ENCODE measurements at regions not wholly inside any gene's neighbourhood (a gene's known extent, or its start where the extent isn't known, plus 50 kb on each side); places are given as distances from the start of the nearest gene placed in this dataset.

- H3K27ac ChIP-seq: no peak overlapping the region
- H3K27me3 ChIP-seq: no peaks in the 10 kb centered on the region
- no peak overlapping the region for H3K4me3 ChIP-seq
- H3K36me3 ChIP-seq: no peaks in the 10 kb centered on the region
- no peak for DNase-seq
- H3K4me1 ChIP-seq: no peaks in the 10 kb centered on the region
- no peak for TF ChIP-seq CTCF (IDR thresholded peaks at IDR 0.05)
- no peak for TF ChIP-seq POLR2A (IDR thresholded peaks at IDR 0.05)
- H3K9me3 ChIP-seq: no peaks in the 10 kb centered on the region
Observed at GRCh38 chr1:204803607-204804006, 67.1 kb upstream of the NFASC start.

GRCh38 chr1:204806943-204807687 lies 63.5 kb upstream of the NFASC start:
- TF ChIP-seq CTCF (IDR thresholded peaks at IDR 0.05) (peak; percentile 85 to 99 (median 92)), POLR2A (IDR thresholded peaks at IDR 0.05) (no peak)
- H3K27ac ChIP-seq: peak overlapping the region in 1 of 4 donors; percentile 52
- peak; percentile 86 to 92 (median 87) for DNase-seq
- no peaks in the 10 kb centered on the region for H3K36me3 ChIP-seq
- peak overlapping the region; percentile 38 to 55 (median 47) for H3K4me3 ChIP-seq
- no peaks in the 10 kb centered on the region for H3K4me1 ChIP-seq
- H3K27me3 ChIP-seq: no peaks in the 10 kb centered on the region
- no peaks in the 10 kb centered on the region for H3K9me3 ChIP-seq

- H3K9me3 ChIP-seq: no peaks in the 10 kb centered on the region
- H3K4me3 ChIP-seq: no peak overlapping the region
- no peak for DNase-seq
- TF ChIP-seq CTCF (IDR thresholded peaks at IDR 0.05) (no peak), POLR2A (IDR thresholded peaks at IDR 0.05) (no peak)
- no peak overlapping the region for H3K27ac ChIP-seq
- no peaks in the 10 kb centered on the region for H3K36me3 ChIP-seq
- H3K27me3 ChIP-seq: no peaks in the 10 kb centered on the region
- no peaks in the 10 kb centered on the region for H3K4me1 ChIP-seq
Observed at GRCh38 chr1:204809488-204809887, 61.2 kb upstream of the NFASC start.

- no peaks in the 10 kb centered on the region for H3K4me1 ChIP-seq
- DNase-seq: no peak
- no peaks in the 10 kb centered on the region for H3K27me3 ChIP-seq
- H3K27ac ChIP-seq: no peak overlapping the region
- H3K9me3 ChIP-seq: no peaks in the 10 kb centered on the region
- H3K4me3 ChIP-seq: no peak overlapping the region
- no peak for TF ChIP-seq CTCF (IDR thresholded peaks at IDR 0.05)
- no peak for TF ChIP-seq POLR2A (IDR thresholded peaks at IDR 0.05)
- H3K36me3 ChIP-seq: no peaks in the 10 kb centered on the region
Observed at GRCh38 chr1:204812842-204813241, 57.8 kb upstream of the NFASC start.

GRCh38 chr1:204813522-204813921 lies 57.1 kb upstream of the NFASC start:
- Histone ChIP-seq H3K36me3 (no peaks in the 10 kb centered on the region), H3K4me3 (no peak overlapping the region), H3K27me3 (no peaks in the 10 kb centered on the region), H3K4me1 (no peaks in the 10 kb centered on the region), H3K9me3 (no peaks in the 10 kb centered on the region), H3K27ac (peak overlapping the region in 1 of 4 donors; percentile 10)
- DNase-seq: no peak
- no peak for TF ChIP-seq POLR2A (IDR thresholded peaks at IDR 0.05)
- TF ChIP-seq CTCF (IDR thresholded peaks at IDR 0.05): no peak
